ENCODE measurements at regions not wholly inside any gene's neighbourhood (a gene's known extent, or its start where the extent isn't known, plus 50 kb on each side); places are given as distances from the start of the nearest gene placed in this dataset.

DNA sequence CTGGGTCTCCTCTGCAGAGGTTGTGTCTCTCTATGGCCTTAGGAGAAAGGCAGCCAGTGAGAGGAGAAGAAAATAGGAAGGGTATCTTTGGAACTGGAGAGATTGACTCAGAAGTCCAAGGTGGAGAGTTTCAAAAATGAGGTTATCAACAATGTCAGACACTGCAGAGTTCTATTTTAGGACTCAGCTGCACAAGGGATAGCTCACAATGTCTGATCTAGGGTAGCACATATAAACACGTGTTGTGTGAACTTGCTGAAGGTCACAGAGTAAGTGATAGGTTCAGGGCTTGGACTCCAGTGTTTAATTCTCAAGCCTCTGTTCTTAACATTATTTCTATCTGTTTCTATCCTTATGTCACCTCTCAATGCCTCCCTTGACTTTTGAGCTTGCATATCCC is 305.0 kb upstream of the LARGE1 start:
- POLR2A ChIA-PET, result no interaction called here
- CTCF ChIA-PET, result interaction anchor here (1.8 kb wide), 1 partner anchor 9 kb away, joined by 4 read pairs; no protein-coding TSS in a partner anchor
- TF ChIP-seq, protein P1, sequence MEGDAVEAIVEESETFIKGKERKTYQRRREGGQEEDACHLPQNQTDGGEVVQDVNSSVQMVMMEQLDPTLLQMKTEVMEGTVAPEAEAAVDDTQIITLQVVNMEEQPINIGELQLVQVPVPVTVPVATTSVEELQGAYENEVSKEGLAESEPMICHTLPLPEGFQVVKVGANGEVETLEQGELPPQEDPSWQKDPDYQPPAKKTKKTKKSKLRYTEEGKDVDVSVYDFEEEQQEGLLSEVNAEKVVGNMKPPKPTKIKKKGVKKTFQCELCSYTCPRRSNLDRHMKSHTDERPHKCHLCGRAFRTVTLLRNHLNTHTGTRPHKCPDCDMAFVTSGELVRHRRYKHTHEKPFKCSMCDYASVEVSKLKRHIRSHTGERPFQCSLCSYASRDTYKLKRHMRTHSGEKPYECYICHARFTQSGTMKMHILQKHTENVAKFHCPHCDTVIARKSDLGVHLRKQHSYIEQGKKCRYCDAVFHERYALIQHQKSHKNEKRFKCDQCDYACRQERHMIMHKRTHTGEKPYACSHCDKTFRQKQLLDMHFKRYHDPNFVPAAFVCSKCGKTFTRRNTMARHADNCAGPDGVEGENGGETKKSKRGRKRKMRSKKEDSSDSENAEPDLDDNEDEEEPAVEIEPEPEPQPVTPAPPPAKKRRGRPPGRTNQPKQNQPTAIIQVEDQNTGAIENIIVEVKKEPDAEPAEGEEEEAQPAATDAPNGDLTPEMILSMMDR (IDR thresholded peaks at IDR 0.05; ENCODE audit: control extremely low read depth, extremely low read depth, low read depth, missing control alignments), result no peak

DNA sequence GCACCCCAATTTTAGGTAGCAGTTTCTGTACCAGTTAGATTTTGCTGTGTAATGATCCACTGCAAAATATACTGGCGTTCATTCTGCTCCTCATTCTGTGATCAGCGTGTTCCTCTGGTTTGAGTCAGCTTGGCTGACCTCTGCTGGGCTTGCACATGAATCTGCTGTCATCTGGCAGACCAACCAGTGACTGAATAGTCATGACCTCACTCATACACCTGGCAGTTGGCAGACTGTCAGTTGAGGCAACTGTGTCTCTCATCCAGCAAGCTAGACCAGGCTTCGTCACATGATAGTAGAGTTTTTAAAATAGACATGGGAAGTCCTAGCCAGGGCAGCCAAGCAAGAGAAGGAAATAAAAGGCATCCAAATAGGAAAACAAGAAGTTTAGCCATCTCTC is 316.3 kb upstream of the LARGE1 start:
- POLR2A ChIA-PET, result no interaction called here
- DNase-seq (ENCODE audit: extremely low spot score), result no peak
- TF ChIP-seq, protein P1 (IDR thresholded peaks at IDR 0.05; ENCODE audit: control extremely low read depth, extremely low read depth, low read depth, missing control alignments), result no peak
- CTCF ChIA-PET, result no interaction called here

More for the DNA sequence above, 305.0 kb upstream of the LARGE1 start:
- no peak for DNase-seq (ENCODE audit: extremely low spot score)

DNA sequence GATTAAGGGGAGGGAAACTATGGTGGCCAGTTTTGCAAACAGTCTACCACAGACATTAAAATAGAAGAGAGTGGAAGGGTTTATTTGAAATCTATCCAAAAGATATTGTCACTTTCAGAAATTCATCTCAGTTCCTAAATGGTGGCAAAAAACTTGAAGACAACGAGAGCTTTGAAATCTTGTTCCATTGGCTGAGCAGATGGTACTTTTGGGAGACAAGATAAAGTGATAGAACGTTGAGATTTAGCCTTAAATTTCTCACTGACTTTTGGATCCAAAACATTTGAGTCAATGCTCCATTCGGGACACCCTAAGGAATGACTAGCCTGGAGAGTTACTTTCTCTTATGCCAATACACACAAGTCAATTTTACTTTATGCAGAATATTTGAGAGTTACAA is 319.1 kb upstream of the LARGE1 start:
- ChIA-PET POLR2A (no interaction called here), CTCF (no interaction called here)

DNA sequence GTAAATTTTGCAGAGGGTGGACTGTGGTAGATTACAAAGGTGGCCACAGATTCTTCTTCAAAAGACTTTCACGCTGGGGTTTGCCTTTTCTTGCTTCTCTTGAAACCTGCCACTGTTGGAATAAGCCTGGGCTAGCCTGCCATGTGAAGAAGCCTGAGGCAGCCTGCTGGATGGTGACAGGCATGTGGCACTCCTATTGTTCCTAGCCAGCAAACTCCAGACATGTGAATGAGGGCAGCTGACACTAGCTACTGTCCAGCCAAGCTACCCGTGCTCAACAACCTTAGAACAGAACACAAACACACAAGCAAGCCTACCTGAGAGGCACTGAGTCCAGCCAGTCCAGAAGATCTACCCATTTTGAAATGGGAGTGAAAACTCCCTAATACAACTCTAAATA is 322.7 kb upstream of the LARGE1 start:
- TF ChIP-seq, protein P1 (IDR thresholded peaks at IDR 0.05; ENCODE audit: control extremely low read depth, extremely low read depth, low read depth, missing control alignments), result no peak
- ChIA-PET POLR2A (no interaction called here), CTCF (no interaction called here)
- DNase-seq (ENCODE audit: extremely low spot score), result no peak

More for the DNA sequence above, 319.1 kb upstream of the LARGE1 start:
- no peak for DNase-seq (ENCODE audit: extremely low spot score)
- TF ChIP-seq, protein P1 (IDR thresholded peaks at IDR 0.05; ENCODE audit: control extremely low read depth, extremely low read depth, low read depth, missing control alignments), result no peak

DNA sequence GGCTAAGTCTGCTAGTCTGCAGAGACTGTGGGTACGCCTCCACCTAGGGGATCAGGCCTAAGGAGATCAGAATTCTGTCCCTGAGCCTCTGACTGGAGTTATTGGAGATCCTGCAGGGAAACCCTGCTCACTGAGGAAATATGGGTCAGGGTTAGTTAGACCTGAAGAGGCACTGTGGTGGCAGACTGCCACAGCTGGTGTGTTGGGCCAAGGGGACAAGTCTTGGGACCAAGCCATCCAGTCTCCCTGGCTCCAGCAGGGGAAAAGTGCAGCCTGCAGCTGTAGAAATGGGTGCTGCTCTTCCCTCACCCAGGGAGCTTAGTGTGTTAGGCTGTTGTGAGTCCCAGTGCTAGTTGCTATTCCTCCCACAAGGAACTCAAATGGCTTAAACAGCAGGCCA is 334.8 kb upstream of the LARGE1 start:
- TF ChIP-seq, protein P1 (IDR thresholded peaks at IDR 0.05; ENCODE audit: control extremely low read depth, extremely low read depth, low read depth, missing control alignments), result no peak
- POLR2A ChIA-PET, result no interaction called here
- CTCF ChIA-PET, result interaction anchor here (1.1 kb wide), 1 partner anchor 25 kb away, joined by 3 read pairs; no protein-coding TSS in a partner anchor
- no peak for DNase-seq (ENCODE audit: extremely low spot score)

DNA sequence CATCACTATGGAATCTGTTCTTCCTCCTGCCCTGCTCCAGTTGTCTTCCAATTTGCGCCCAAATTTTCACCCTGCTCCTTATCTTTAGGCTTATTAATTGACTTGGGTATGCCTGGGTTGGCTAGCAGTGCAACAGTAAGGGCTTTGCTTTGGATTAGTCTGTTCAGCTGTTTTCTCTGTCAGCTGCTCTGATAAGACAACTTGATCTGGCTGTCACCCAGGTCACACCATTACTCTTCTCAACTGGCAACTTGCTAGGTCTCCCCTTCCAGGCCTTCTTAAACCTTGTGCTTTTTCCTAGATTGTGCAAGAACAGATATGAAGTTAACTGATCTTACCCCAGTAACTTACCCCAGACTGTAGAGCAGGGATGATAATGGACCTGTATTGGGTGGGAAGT is 357.8 kb upstream of the LARGE1 start:
- DNase-seq (ENCODE audit: extremely low spot score), result no peak
- TF ChIP-seq, protein P1 (IDR thresholded peaks at IDR 0.05; ENCODE audit: control extremely low read depth, extremely low read depth, low read depth, missing control alignments), result no peak
- ChIA-PET CTCF (no interaction called here), POLR2A (no interaction called here)

DNA sequence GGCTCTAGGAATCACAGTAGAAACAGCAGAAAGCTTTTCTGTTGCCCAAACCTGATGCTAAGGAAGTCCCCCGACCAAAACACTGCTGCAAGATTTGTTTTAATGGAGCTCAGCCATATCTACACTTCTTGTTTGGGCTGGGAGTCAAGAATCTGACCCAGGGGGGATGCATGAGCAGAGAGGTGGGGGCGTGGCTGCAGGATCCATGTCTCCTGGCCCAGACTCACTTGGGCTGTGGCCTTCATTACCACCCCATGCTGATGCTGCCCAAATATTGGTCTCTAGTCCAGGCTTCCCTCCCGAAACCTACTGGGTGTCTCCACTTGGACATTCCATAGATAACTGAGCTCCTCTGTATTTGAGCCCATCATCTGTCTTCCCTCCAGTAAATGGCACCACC is 361.5 kb upstream of the LARGE1 start:
- ChIA-PET CTCF (no interaction called here), POLR2A (no interaction called here)
- TF ChIP-seq, protein P1 (IDR thresholded peaks at IDR 0.05; ENCODE audit: control extremely low read depth, extremely low read depth, low read depth, missing control alignments), result no peak
- DNase-seq (ENCODE audit: extremely low spot score), result no peak
